Panc1 (cell line): ENCODE measurements at regions not wholly inside any gene's neighbourhood (a gene's known extent, or its start where the extent isn't known, plus 50 kb on each side); places are given as distances from the start of the nearest gene placed in this dataset.

Experiments
- CTCF ChIP-seq: fragments of 450-650 bp; IDR thresholded peaks from 2 replicates; pipeline ENCODE4 v1.5.1; 2017; ENCODE audit warnings: mild to moderate bottlenecking
- POLR2AphosphoS5 ChIP-seq: IDR thresholded peaks from 2 replicates; pipeline ENCODE4 v1.6.1; 2012; ENCODE audit warnings: mild to moderate bottlenecking, low read depth, low read length, moderate library complexity
- TCF7L2 ChIP-seq: IDR thresholded peaks from 2 replicates; pipeline ENCODE4 v1.6.1; 2011; ENCODE audit warnings: mild to moderate bottlenecking, low read depth, low read length, inconsistent platforms

GRCh38 chr9:79087133-79087532, 484.6 kb upstream of the TLE4 start:
- no peak for TF ChIP-seq CTCF
- no peak for TF ChIP-seq TCF7L2
- no peak for TF ChIP-seq POLR2AphosphoS5
